ENCODE measurements at regions not wholly inside any gene's neighbourhood (a gene's known extent, or its start where the extent isn't known, plus 50 kb on each side); places are given as distances from the start of the nearest gene placed in this dataset.
"Not testable (repeated sequence)": the region's sequence is repeated elsewhere in the genome, so short reads cannot be mapped to it uniquely, and the experiment has no call there.

- H3K9me1 ChIP-seq (ENCODE audit: control insufficient read depth, insufficient read depth, low read length); H3K9ac ChIP-seq (ENCODE audit: insufficient read depth in 1 of 2, low read depth in 2 of 2, low read length in 2 of 2); in situ Hi-C loops (cut with MboI); H3K79me2 ChIP-seq (ENCODE audit: control insufficient read depth, insufficient read depth, low read length); H3K4me2 ChIP-seq (ENCODE audit: insufficient read depth, low read length); POLR2A ChIA-PET; H2AFZ ChIP-seq (ENCODE audit: low read depth, low read length); BruUV-seq (replicated peaks); ATAC-seq; H3K27ac ChIP-seq (ENCODE audit: extremely low read depth, low read depth, low read length); FAIRE-seq; DNase-seq (ENCODE audit: extremely low read depth in 1 of 4, low spot score in 3 of 4); H3K27me3 ChIP-seq (ENCODE audit: control insufficient read depth in 2 of 2, insufficient read depth in 2 of 2, low read length in 2 of 2); H4K20me1 ChIP-seq (replicated peaks; ENCODE audit: control insufficient read depth, insufficient read depth, low read length); intact Hi-C loops (cut with micrococcal nuclease); H3K36me3 ChIP-seq (ENCODE audit: control insufficient read depth, insufficient read depth, low read length); CTCF ChIA-PET (ENCODE audit: low intra/inter-chr PET ratio); H3K4me1 ChIP-seq (replicated peaks in 1 of 2; ENCODE audit: control insufficient read depth in 2 of 2, insufficient read depth in 2 of 2, low read length in 2 of 2); H3K9me3 ChIP-seq (replicated peaks; ENCODE audit: control insufficient read depth, insufficient read depth, low read depth, low read length); H3K4me3 ChIP-seq: not testable (repeated sequence)
- WGBS (ENCODE audit: insufficient coverage, low coverage, missing lambda C conversion rate), result 3% methylated on average over 10 of the region's 28 CpGs
These were observed 58.8 kb upstream of the ANKRD30BL start for GRCh38 chr2:132220589-132220988.

- H3K9ac ChIP-seq (ENCODE audit: insufficient read depth in 1 of 2, low read depth in 2 of 2, low read length in 2 of 2); H4K20me1 ChIP-seq (replicated peaks; ENCODE audit: control insufficient read depth, insufficient read depth, low read length); FAIRE-seq; H2AFZ ChIP-seq (ENCODE audit: low read depth, low read length); H3K27me3 ChIP-seq (ENCODE audit: control insufficient read depth in 2 of 2, insufficient read depth in 2 of 2, low read length in 2 of 2); in situ Hi-C loops (cut with MboI); ATAC-seq; intact Hi-C loops (cut with micrococcal nuclease); H3K9me1 ChIP-seq (ENCODE audit: control insufficient read depth, insufficient read depth, low read length); BruUV-seq (replicated peaks); H3K4me1 ChIP-seq (replicated peaks in 1 of 2; ENCODE audit: control insufficient read depth in 2 of 2, insufficient read depth in 2 of 2, low read length in 2 of 2); POLR2A ChIA-PET; H3K27ac ChIP-seq (ENCODE audit: extremely low read depth, low read depth, low read length); H3K36me3 ChIP-seq (ENCODE audit: control insufficient read depth, insufficient read depth, low read length); H3K4me2 ChIP-seq (ENCODE audit: insufficient read depth, low read length); H3K79me2 ChIP-seq (ENCODE audit: control insufficient read depth, insufficient read depth, low read length); H3K4me3 ChIP-seq; H3K9me3 ChIP-seq (replicated peaks; ENCODE audit: control insufficient read depth, insufficient read depth, low read depth, low read length); DNase-seq (ENCODE audit: extremely low read depth in 1 of 4, low spot score in 3 of 4): not testable (repeated sequence)
- CTCF ChIA-PET (ENCODE audit: low intra/inter-chr PET ratio), result interaction anchor here (0.6 kb wide), 1 partner anchor 955 kb away, joined by 3 read pairs; no protein-coding TSS in a partner anchor
- no CpG with 5 or more reads among the region's 30 CpGs for WGBS (ENCODE audit: insufficient coverage, low coverage, missing lambda C conversion rate)
These were observed 60.1 kb upstream of the ANKRD30BL start for GRCh38 chr2:132221886-132222285.
